Kidney (tissue), 13 donors: ENCODE measurements at regions not wholly inside any gene's neighbourhood (a gene's known extent, or its start where the extent isn't known, plus 50 kb on each side); places are given as distances from the start of the nearest gene placed in this dataset.

Source experiments
- DNase-seq, 5 donors: peaks; one replicate each; pipeline ENCODE4 v3.0.0-alpha.2; 2013 to 2020
- FAIRE-seq: peaks from 2 replicates; lab custom pipeline; 2012; peaks lifted over from hg19 to GRCh38; lab: Jason Lieb, UNC
- H3K27ac ChIP-seq, 2 donors: one replicate each; pipeline ENCODE4 v1.7.0; 2013; ENCODE audit warnings: low read depth in 2 of 2, low read length in 2 of 2, inconsistent platforms in 1 of 2
- H3K27me3 ChIP-seq: one replicate; pipeline ENCODE4 v1.7.1; 2013; ENCODE audit warnings: low read length, inconsistent platforms; ENCODE audit not compliant: control insufficient read depth, insufficient read depth
- H3K36me3 ChIP-seq, 3 donors: one replicate each; pipeline versions ENCODE4 v1.7.0 to v1.7.1; 2013; ENCODE audit warnings: low read length in 3 of 3, control low read depth in 1 of 3, inconsistent platforms in 1 of 3; ENCODE audit not compliant: insufficient read depth in 3 of 3, control insufficient read depth in 2 of 3
- H3K4me1 ChIP-seq, 3 donors: one replicate each; pipeline versions ENCODE4 v1.7.0 to v1.7.1; 2013; ENCODE audit warnings: low read length in 3 of 3, inconsistent platforms in 1 of 3, low read depth in 1 of 3; ENCODE audit not compliant: control insufficient read depth in 2 of 3, insufficient read depth in 2 of 3
- H3K4me3 ChIP-seq, 3 donors: one replicate each; pipeline versions ENCODE4 v1.7.0 to v1.8.1; 2013; ENCODE audit warnings: low read length in 3 of 3, control low read depth in 1 of 3, inconsistent platforms in 1 of 3
- H3K9ac ChIP-seq, 3 donors: one replicate each; pipeline versions ENCODE4 v1.7.0 to v1.7.1; 2013; ENCODE audit warnings: low read length in 3 of 3, control low read depth in 1 of 3, inconsistent platforms in 1 of 3
- H3K9me3 ChIP-seq, 3 donors: one replicate each; pipeline versions ENCODE4 v1.7.0 to v1.7.1; 2013; ENCODE audit warnings: low read length in 3 of 3, control low read depth in 1 of 3, inconsistent platforms in 1 of 3; ENCODE audit not compliant: control insufficient read depth in 2 of 3, insufficient read depth in 1 of 3
- CTCF ChIP-seq: IDR thresholded peaks from 3 replicates; pipeline ENCODE4 v1.5.1; 2012; ENCODE audit warnings: mild to moderate bottlenecking, moderate library complexity, borderline replicate concordance; ENCODE audit not compliant: insufficient read depth; ENCODE audit errors: extremely low read depth
- intact Hi-C: fragments of 100-400 bp; cut with DNase I; formaldehyde crosslinking; loops from one replicate; pipeline ENCODE4 v1.11.1; 2022
- donor health status: control.
- donor health status: control.
- donor health status: control.
- donor health status: control.
- donor health status: control.
- donor health status: DM: yes; HTN: yes; CAD: no.
- donor health status: Normal renal cell carcinoma (clear cell type).

DNA sequence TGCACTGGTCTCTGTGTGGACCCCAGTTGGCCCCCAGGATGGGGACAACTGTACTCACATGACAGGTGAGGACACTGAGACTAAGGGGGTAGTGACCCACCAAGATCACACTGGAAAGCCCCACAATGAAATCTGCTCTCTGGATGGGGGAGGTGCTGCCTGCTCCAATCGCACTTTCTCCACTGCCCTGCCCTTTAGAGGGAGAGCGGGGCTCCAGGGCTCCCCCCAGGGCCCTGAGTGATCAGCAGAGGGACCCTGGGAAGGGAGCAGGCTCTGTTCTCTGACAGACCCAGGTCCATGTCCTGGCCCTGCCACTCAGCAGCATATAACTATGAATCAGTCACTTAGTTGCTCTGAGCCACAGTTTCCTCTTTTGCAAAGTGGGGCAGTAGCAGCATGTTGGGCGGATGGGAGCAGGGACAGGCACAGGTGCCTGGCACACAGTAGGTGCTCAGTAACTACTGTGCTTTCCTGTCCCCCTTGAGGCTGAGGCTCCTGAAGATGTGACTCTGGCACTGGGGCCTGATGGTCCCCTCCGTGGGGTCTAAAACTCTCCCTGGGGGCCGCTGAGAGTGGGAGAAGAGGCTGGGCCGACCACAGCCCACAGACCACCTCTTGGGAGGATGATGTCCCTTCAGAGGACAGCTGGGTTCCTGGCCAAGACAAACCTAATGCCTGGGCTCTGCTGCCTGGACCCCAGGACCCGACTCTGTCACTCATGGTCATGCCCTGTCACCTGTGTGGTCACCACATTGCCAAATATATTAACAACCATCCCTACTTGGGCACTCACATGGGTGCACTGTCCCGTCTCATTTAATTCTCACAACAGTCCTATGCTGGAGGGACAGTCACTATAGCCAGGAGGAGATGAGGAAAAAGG is 222.7 kb downstream of the PTPRU start:
- DNase-seq (peak in 1 of 5 donors; percentile 26), FAIRE-seq (no peak)
- intact Hi-C loops, result no loop called here
- H3K36me3 ChIP-seq, result no peaks in the 10 kb centered on the region
- H3K27me3 ChIP-seq, result no peaks in the 10 kb centered on the region
- no peaks in the 10 kb centered on the region for H3K4me1 ChIP-seq
- no peaks in the 10 kb centered on the region for H3K9me3 ChIP-seq
- H3K27ac ChIP-seq, result no peak overlapping the region
- no peak overlapping the region for H3K9ac ChIP-seq
- TF ChIP-seq CTCF, result no peak
- no peak overlapping the region for H3K4me3 ChIP-seq

- Histone ChIP-seq H3K27ac (no peak overlapping the region), H3K9me3 (no peaks in the 10 kb centered on the region), H3K27me3 (no peaks in the 10 kb centered on the region), H3K4me3 (no peak overlapping the region), H3K36me3 (no peaks in the 10 kb centered on the region), H3K4me1 (no peaks in the 10 kb centered on the region), H3K9ac (no peak overlapping the region)
- TF ChIP-seq CTCF, result no peak
- FAIRE-seq (no peak), DNase-seq (peak in 1 of 5 donors; percentile 15)
- intact Hi-C loops, result no loop called here
Measured at GRCh38 chr1:29457496-29458368, 221.4 kb downstream of the PTPRU start.

DNA sequence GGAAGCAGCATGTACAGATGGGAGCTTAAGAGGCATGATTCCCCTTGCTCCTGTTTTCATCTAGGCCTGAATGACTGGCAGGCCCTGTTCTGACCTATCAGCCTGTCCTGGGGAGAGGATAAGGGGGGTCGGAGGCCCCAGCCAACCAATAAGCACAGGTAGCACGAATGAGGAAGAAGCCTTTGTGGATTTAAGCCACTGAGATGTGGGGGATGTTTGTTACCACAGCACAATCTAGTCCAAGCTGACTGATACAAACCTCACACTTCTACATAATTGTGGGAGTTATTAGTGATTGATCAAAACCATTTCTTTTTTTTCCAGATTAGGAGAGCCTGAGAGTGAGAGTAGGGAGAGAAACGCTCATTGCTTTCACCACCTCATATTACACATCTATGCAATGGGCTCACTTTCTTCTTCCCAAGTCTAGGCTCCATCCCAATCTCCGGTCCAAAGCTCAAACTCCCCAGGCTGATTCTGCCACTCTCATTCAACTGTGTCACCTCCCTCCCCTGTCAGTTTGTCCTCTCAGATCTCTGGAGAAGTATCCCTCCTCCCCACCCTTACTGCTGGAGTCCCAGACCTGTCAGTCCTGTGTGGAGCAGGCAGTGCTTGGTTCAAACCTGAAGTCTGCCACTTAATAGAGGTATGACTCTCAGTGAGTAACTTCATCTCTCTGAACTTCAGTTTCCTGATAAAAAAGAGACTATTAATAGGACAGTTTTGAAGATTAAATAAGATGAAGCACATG is 220.5 kb downstream of the PTPRU start:
- FAIRE-seq, result no peak
- Histone ChIP-seq H3K27me3 (no peaks in the 10 kb centered on the region), H3K36me3 (no peaks in the 10 kb centered on the region), H3K4me1 (no peaks in the 10 kb centered on the region), H3K4me3 (no peak overlapping the region), H3K9me3 (no peaks in the 10 kb centered on the region), H3K9ac (no peak overlapping the region), H3K27ac (no peak overlapping the region)
- DNase-seq, result no peak
- intact Hi-C loops, result no loop called here
- TF ChIP-seq CTCF, result no peak
